Type B pancreatic cell (in vitro differentiated cells): ENCODE measurements at regions not wholly inside any gene's neighbourhood (a gene's known extent, or its start where the extent isn't known, plus 50 kb on each side); places are given as distances from the start of the nearest gene placed in this dataset.
A peak's percentile ranks its signal among the peaks of the same experiment; 100 is the strongest.

Experiments used
- DNase-seq: peaks from one replicate; pipeline ENCODE4 v3.0.0; 2021; ENCODE audit warnings: mixed read lengths; ENCODE audit not compliant: unreplicated experiment; ENCODE audit errors: extremely low spot score
- H3K27ac Mint-ChIP-seq: 2 replicates; pipeline ENCODE4 v1.8.0; 2021; ENCODE audit warnings: mild to moderate bottlenecking, mixed read lengths
- H3K27me3 Mint-ChIP-seq: 2 replicates; pipeline ENCODE4 v1.8.0; 2021; ENCODE audit warnings: mixed read lengths
- H3K36me3 Mint-ChIP-seq: 2 replicates; pipeline ENCODE4 v1.8.0; 2021; ENCODE audit warnings: mixed read lengths
- H3K4me1 Mint-ChIP-seq: one replicate; pipeline ENCODE4 v1.8.0; 2021; ENCODE audit warnings: mixed read lengths; ENCODE audit not compliant: unreplicated experiment
- H3K4me3 Mint-ChIP-seq: 2 replicates; pipeline ENCODE4 v1.8.0; 2021; ENCODE audit warnings: mild to moderate bottlenecking, mixed read lengths
- H3K9me3 Mint-ChIP-seq: 2 replicates; pipeline ENCODE4 v1.8.0; 2021; ENCODE audit warnings: mixed read lengths
- TF ChIP-seq, protein P1 (sequence below): fragments of 200-600 bp; sonication (generic); conservative IDR thresholded peaks from 2 replicates; pipeline ENCODE4 v1.5.0; 2021; ENCODE audit warnings: antibody characterized with exemption, mild to moderate bottlenecking

DNA sequence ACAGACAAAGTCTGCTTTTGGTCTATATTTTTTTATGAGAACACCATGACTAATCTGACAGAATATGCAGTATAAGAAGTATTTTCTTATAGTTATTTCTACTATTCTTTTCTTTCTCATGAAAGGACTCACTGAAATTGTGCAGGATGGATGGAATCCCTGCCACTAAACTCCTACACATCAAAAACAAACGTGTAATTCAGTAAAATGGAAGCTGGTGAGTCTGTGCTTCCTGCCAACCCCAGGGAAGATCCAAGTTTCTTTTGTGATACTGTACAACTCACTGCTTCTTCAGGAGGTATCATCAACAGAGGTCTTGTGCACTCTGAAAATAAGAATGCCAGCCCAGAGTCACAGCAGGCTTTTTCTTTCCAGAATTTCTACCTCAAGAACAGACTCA lies 241.2 kb downstream of the MRPL39 start:
- Mint-ChIP-seq H3K9me3 (no peaks in the 10 kb centered on the region), H3K27me3 (no peaks in the 10 kb centered on the region), H3K27ac (no peak overlapping the region), H3K4me3 (no peak overlapping the region), H3K4me1 (no peaks in the 10 kb centered on the region), H3K36me3 (no peaks in the 10 kb centered on the region)
- TF ChIP-seq, protein P1, sequence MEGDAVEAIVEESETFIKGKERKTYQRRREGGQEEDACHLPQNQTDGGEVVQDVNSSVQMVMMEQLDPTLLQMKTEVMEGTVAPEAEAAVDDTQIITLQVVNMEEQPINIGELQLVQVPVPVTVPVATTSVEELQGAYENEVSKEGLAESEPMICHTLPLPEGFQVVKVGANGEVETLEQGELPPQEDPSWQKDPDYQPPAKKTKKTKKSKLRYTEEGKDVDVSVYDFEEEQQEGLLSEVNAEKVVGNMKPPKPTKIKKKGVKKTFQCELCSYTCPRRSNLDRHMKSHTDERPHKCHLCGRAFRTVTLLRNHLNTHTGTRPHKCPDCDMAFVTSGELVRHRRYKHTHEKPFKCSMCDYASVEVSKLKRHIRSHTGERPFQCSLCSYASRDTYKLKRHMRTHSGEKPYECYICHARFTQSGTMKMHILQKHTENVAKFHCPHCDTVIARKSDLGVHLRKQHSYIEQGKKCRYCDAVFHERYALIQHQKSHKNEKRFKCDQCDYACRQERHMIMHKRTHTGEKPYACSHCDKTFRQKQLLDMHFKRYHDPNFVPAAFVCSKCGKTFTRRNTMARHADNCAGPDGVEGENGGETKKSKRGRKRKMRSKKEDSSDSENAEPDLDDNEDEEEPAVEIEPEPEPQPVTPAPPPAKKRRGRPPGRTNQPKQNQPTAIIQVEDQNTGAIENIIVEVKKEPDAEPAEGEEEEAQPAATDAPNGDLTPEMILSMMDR = no peak
- DNase-seq = no peak

DNA sequence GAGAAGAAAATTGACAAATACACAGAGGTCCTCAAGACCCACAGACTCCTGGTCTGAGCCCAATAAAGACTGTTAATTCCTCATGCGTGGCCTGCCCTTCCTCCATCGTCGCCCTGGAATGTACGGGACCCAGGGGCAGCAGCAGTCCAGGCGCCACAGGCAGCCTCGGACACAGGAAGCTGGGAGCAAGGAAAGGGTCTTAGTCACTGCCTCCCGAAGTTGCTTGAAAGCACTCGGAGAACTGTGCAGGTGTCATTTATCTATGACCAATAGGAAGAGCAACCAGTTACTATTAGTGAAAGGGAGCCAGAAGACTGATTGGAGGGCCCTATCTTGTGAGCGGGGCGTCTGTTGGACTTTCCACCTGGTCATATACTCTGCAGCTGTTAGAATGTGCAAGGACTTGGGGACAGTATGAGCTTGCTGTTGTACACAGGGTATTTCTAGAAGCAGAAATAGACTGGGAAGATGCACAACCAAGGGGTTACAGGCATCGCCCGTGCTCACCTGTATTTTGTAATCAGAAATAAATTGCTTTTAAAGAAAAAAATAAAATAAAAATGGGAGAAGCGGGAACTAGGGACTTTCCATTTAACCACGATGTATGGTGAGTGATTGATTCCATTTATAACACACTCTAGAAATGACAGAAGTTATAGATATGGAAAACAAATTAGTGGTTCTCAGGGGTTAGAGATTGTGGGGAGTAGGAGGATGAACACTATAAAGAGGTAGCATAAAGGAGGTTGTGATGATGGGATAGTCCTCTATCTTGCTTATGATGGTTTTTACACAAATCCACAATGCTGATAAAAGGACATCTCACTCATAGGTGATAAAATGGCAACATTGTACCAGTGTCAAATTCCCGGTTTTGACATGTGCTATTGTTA lies 244.7 kb downstream of the MRPL39 start:
- TF ChIP-seq, protein P1 = no peak
- Mint-ChIP-seq H3K9me3 (peaks cover 5% of the 10 kb centered on the region), H3K36me3 (no peaks in the 10 kb centered on the region), H3K27ac (no peak overlapping the region), H3K4me3 (no peak overlapping the region), H3K4me1 (no peaks in the 10 kb centered on the region), H3K27me3 (no peaks in the 10 kb centered on the region)
- DNase-seq = no peak

DNA sequence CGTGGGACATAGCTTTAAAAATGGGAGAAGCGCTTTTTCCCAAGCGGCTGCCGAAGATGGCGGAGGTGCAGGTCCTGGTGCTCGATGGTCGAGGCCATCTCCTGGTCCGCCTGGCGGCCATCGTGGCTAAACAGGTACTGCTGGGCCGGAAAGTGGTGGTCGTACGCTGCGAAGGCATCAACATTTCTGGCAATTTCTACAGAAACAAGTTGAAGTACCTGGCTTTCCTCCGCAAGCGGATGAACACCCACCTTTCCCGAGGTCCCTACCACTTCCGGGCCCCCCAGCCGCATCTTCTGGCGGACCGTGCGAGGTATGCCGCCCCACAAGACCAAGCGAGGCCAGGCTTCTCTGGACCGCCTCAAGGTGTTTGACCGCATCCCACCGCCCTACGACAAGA lies 245.5 kb downstream of the MRPL39 start:
- H3K36me3 Mint-ChIP-seq = no peaks in the 10 kb centered on the region
- H3K4me3 Mint-ChIP-seq = no peak overlapping the region
- no peaks in the 10 kb centered on the region for H3K27me3 Mint-ChIP-seq
- DNase-seq = no peak
- no peak overlapping the region for H3K27ac Mint-ChIP-seq
- TF ChIP-seq, protein P1 = no peak
- H3K9me3 Mint-ChIP-seq = peaks cover 5% of the 10 kb centered on the region
- H3K4me1 Mint-ChIP-seq = no peaks in the 10 kb centered on the region

DNA sequence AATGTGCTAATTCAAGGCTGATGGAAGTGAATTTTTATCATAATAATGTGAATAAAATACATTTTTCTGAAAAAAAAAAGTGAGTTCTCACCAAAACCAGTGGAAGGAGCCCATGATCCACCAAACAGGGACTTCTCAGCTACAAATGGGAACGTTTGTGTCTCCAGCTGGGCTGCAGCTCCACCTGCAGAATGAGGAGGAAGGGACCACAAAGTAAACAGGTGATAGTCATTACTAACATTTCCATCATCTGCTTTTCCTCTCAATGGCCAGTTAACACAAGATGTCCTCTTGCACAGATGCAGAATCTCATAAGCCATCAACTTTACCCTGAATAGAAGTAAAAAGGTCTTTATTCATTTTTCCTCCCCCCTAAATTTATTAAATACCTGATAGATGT lies 246.2 kb downstream of the MRPL39 start:
- no peak for DNase-seq
- H3K4me3 Mint-ChIP-seq = no peak overlapping the region
- H3K27me3 Mint-ChIP-seq = no peaks in the 10 kb centered on the region
- TF ChIP-seq, protein P1 = no peak
- no peaks in the 10 kb centered on the region for H3K4me1 Mint-ChIP-seq
- H3K27ac Mint-ChIP-seq = no peak overlapping the region
- no peaks in the 10 kb centered on the region for H3K36me3 Mint-ChIP-seq
- peaks cover 5% of the 10 kb centered on the region for H3K9me3 Mint-ChIP-seq

DNA sequence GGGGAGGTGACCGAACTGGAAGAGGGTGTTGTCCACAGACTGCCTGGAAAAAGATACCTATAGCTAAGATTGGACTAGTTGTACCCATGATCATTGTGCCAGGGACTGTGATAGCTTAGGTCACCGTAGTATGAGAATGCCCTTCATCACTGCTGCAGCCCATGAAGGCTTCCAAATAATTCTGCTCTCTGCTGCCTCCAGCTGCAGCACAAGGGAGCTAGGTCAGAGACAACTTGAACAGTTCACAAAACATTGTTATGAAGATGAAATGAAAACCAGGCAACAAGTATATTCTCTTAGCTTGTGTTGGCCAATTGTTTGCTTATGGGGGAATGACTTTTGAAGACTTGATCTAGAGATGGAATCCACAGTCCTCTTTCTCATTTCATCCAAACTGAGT lies 246.7 kb downstream of the MRPL39 start:
- H3K27me3 Mint-ChIP-seq = no peaks in the 10 kb centered on the region
- TF ChIP-seq, protein P1 = peak; percentile 27
- no peaks in the 10 kb centered on the region for H3K4me1 Mint-ChIP-seq
- H3K4me3 Mint-ChIP-seq = no peak overlapping the region
- no peak for DNase-seq
- H3K27ac Mint-ChIP-seq = no peak overlapping the region
- no peaks in the 10 kb centered on the region for H3K36me3 Mint-ChIP-seq
- peaks cover 5% of the 10 kb centered on the region for H3K9me3 Mint-ChIP-seq
